H1 (cell line): ENCODE measurements at regions not wholly inside any gene's neighbourhood (a gene's known extent, or its start where the extent isn't known, plus 50 kb on each side); places are given as distances from the start of the nearest gene placed in this dataset.

Experiments
- CTCF ChIA-PET: fragments of 300-600 bp; sonication (Branson Sonifier 250); formaldehyde crosslinking; loops from one replicate; lab custom pipeline; 2021; ENCODE audit not compliant: partially characterized antibody; lab: Charles Lee
- POLR2A ChIA-PET: fragments of 300-600 bp; sonication (Branson Sonifier 250); formaldehyde crosslinking; loops from one replicate; lab custom pipeline; 2021; ENCODE audit warnings: inconsistent platforms; ENCODE audit not compliant: partially characterized antibody; lab: Charles Lee
- DNase-seq, 2 experiments: peaks; one replicate each; pipeline versions ENCODE4 v3.0.0 to v3.0.0-alpha.2; 2010 to 2022; ENCODE audit warnings: low spot score in 2 of 2, low read depth in 1 of 2, mixed read lengths in 1 of 2
- FAIRE-seq: peaks from 2 replicates; lab custom pipeline; 2011; peaks lifted over from hg19 to GRCh38; lab: Jason Lieb, UNC
- H2AFZ ChIP-seq: 2 replicates; pipeline ENCODE4 v1.8.1; 2012; ENCODE audit warnings: low read length, inconsistent platforms
- H2AK5ac ChIP-seq: 2 replicates; pipeline ENCODE4 v1.6.1; 2013; ENCODE audit warnings: low read depth, low read length
- H2BK120ac ChIP-seq: replicated peaks from 2 replicates; pipeline ENCODE3; 2013; ENCODE audit warnings: low read depth, low read length, inconsistent platforms
- H2BK12ac ChIP-seq: 2 replicates; pipeline ENCODE4 v1.6.1; 2013; ENCODE audit warnings: low read depth, low read length
- H2BK15ac ChIP-seq: 2 replicates; pipeline ENCODE4 v1.6.1; 2013; ENCODE audit warnings: low read length
- H2BK20ac ChIP-seq: 2 replicates; pipeline ENCODE4 v1.6.1; 2013; ENCODE audit warnings: low read length
- H2BK5ac ChIP-seq: 2 replicates; pipeline ENCODE4 v1.6.1; 2013; ENCODE audit warnings: low read depth, low read length
- H3K14ac ChIP-seq: 2 replicates; pipeline ENCODE4 v1.6.1; 2013; ENCODE audit warnings: inconsistent platforms; ENCODE audit not compliant: insufficient read length
- H3K18ac ChIP-seq: 2 replicates; pipeline ENCODE4 v1.6.1; 2013; ENCODE audit warnings: low read length; ENCODE audit errors: extremely low read depth
- H3K23ac ChIP-seq: 2 replicates; pipeline ENCODE4 v1.6.1; 2013; ENCODE audit warnings: inconsistent platforms; ENCODE audit not compliant: insufficient read length
- H3K23me2 ChIP-seq: 2 replicates; pipeline ENCODE4 v1.6.1; 2013; ENCODE audit warnings: low read depth, low read length
- H3K27ac ChIP-seq: 2 replicates; pipeline ENCODE4 v1.6.1; 2011; ENCODE audit warnings: low read depth, low read length, inconsistent platforms
- H3K27me3 ChIP-seq, 4 experiments: replicated peaks in 1 of 4; 1 replicate in 1 of 4; 2 replicates in 3 of 4; pipeline versions ENCODE4 v1.6.1 to v1.8.1; 2011 to 2013; ENCODE audit warnings: low read length in 3 of 4, mild to moderate bottlenecking in 3 of 4, inconsistent platforms in 2 of 4, mixed read lengths in 2 of 4, moderate library complexity in 1 of 4; ENCODE audit not compliant: control insufficient read depth in 3 of 4, insufficient read depth in 3 of 4; ENCODE audit errors: extremely low read depth in 1 of 4
- H3K36me3 ChIP-seq, 4 experiments: 2 replicates each; pipeline versions ENCODE4 v1.6.1 to v1.8.1; 2011 to 2013; ENCODE audit warnings: mild to moderate bottlenecking in 4 of 4, low read length in 3 of 4, moderate library complexity in 2 of 4, control low read depth in 1 of 4, inconsistent platforms in 1 of 4; ENCODE audit not compliant: insufficient read depth in 4 of 4, control insufficient read depth in 2 of 4
- H3K4ac ChIP-seq: replicated peaks from 2 replicates; pipeline ENCODE3; 2013; ENCODE audit warnings: low read length, low read depth, mixed read lengths, inconsistent platforms; ENCODE audit not compliant: insufficient read length
- H3K4me1 ChIP-seq, 4 experiments: replicated peaks in 1 of 4; 1 replicate in 1 of 4; 2 replicates in 3 of 4; pipeline versions ENCODE4 v1.6.1 to v1.8.1; 2011 to 2013; ENCODE audit warnings: low read length in 3 of 4, inconsistent platforms in 2 of 4, mixed read lengths in 1 of 4; ENCODE audit not compliant: insufficient read depth in 4 of 4, control insufficient read depth in 3 of 4
- H3K4me2 ChIP-seq, 2 experiments: 2 replicates each; pipeline versions ENCODE4 v1.6.1 to v1.8.1; 2011 to 2013; ENCODE audit warnings: low read depth in 2 of 2, low read length in 2 of 2, control low read depth in 1 of 2, inconsistent platforms in 1 of 2, mild to moderate bottlenecking in 1 of 2; ENCODE audit not compliant: insufficient read depth in 1 of 2
- H3K4me3 ChIP-seq, 4 experiments: fragments of 200-600, 300-600 bp in 1 of 4; sonication (generic), shearing (Covaris generic), sonication (Bioruptor Twin) in 1 of 4; 2 replicates each; pipeline versions ENCODE4 v1.5.1 to v1.8.1; 2011 to 2016; ENCODE audit warnings: low read length in 4 of 4, low read depth in 3 of 4, control low read depth in 2 of 4, inconsistent platforms in 2 of 4, mild to moderate bottlenecking in 2 of 4, mixed read lengths in 1 of 4, moderate library complexity in 1 of 4; ENCODE audit not compliant: insufficient read depth in 2 of 4; ENCODE audit errors: extremely low read depth in 1 of 4
- H3K56ac ChIP-seq: replicated peaks from 2 replicates; pipeline ENCODE3; 2013; ENCODE audit warnings: low read depth, mild to moderate bottlenecking, mixed read lengths, low read length, inconsistent platforms; ENCODE audit not compliant: insufficient read length
- H3K79me1 ChIP-seq: 2 replicates; pipeline ENCODE4 v1.6.1; 2013; ENCODE audit warnings: low read depth, low read length, control low read depth
- H3K79me2 ChIP-seq, 2 experiments: 2 replicates each; pipeline versions ENCODE4 v1.6.1 to v1.8.1; 2012 to 2013; ENCODE audit warnings: low read length in 2 of 2, mild to moderate bottlenecking in 2 of 2, inconsistent platforms in 1 of 2; ENCODE audit not compliant: insufficient read depth in 2 of 2, control insufficient read depth in 1 of 2
- H3K9ac ChIP-seq, 4 experiments: replicated peaks in 1 of 4; 1 replicate in 1 of 4; 2 replicates in 3 of 4; pipeline versions ENCODE4 v1.6.1 to v1.8.1; 2011 to 2013; ENCODE audit warnings: low read depth in 3 of 4, low read length in 3 of 4, control low read depth in 2 of 4, mild to moderate bottlenecking in 2 of 4, moderate library complexity in 2 of 4, inconsistent platforms in 1 of 4; ENCODE audit errors: extremely low read depth in 1 of 4
- H3K9me3 ChIP-seq, 2 experiments: 2 replicates each; pipeline versions ENCODE4 v1.6.1 to v1.8.1; 2012 to 2013; ENCODE audit warnings: mild to moderate bottlenecking in 2 of 2, moderate library complexity in 2 of 2, control low read depth in 1 of 2, inconsistent platforms in 1 of 2, low read depth in 1 of 2, low read length in 1 of 2, mixed read lengths in 1 of 2; ENCODE audit not compliant: insufficient read depth in 2 of 2
- H4K20me1 ChIP-seq, 2 experiments: replicated peaks in 1 of 2; 2 replicates each; pipeline versions ENCODE3 to v1.8.1; 2011 to 2013; ENCODE audit warnings: inconsistent platforms in 2 of 2, low read length in 2 of 2, mild to moderate bottlenecking in 1 of 2; ENCODE audit not compliant: insufficient read depth in 2 of 2, control insufficient read depth in 1 of 2
- H4K5ac ChIP-seq: 2 replicates; pipeline ENCODE4 v1.6.1; 2013; ENCODE audit warnings: low read length, low read depth, mixed read lengths, inconsistent platforms; ENCODE audit not compliant: insufficient read length
- H4K8ac ChIP-seq: 2 replicates; pipeline ENCODE4 v1.8.0; 2013; ENCODE audit warnings: mild to moderate bottlenecking, moderate library complexity, low read length, inconsistent platforms; ENCODE audit not compliant: insufficient read depth; ENCODE audit errors: extremely low read depth
- H4K91ac ChIP-seq: replicated peaks from 2 replicates; pipeline ENCODE3; 2013; ENCODE audit warnings: low read length, mixed read lengths, inconsistent platforms; ENCODE audit not compliant: insufficient read length
- EP300 ChIP-seq, 2 experiments: IDR thresholded peaks; 1 replicate in 1 of 2; 2 replicates in 1 of 2; pipeline ENCODE4 v1.6.1; 2011 to 2012; ENCODE audit warnings: low read depth in 2 of 2, low read length in 2 of 2, mild to moderate bottlenecking in 2 of 2, borderline replicate concordance in 1 of 2, inconsistent platforms in 1 of 2, moderate library complexity in 1 of 2
- FOSL1 ChIP-seq: IDR thresholded peaks from 2 replicates; pipeline ENCODE4 v1.6.1; 2011; ENCODE audit warnings: mild to moderate bottlenecking, low read depth, low read length, moderate library complexity; ENCODE audit not compliant: insufficient read depth
- GABPA ChIP-seq: IDR thresholded peaks from 2 replicates; pipeline ENCODE4 v1.6.1; 2011; ENCODE audit warnings: mild to moderate bottlenecking, low read length, moderate library complexity, borderline replicate concordance; ENCODE audit not compliant: insufficient read depth
- JUN ChIP-seq: IDR thresholded peaks from 2 replicates; pipeline ENCODE4 v1.6.1; 2011; ENCODE audit warnings: low read depth, mild to moderate bottlenecking, improper control_type of control experiment, low read length
- KDM5A ChIP-seq: fragments of 200-600 bp; IDR thresholded peaks from 2 replicates; pipeline ENCODE4 v1.7.1; 2012; ENCODE audit warnings: mild to moderate bottlenecking, low read length, inconsistent platforms, mixed read lengths
- PHF8 ChIP-seq: fragments of 200-600 bp; sonication (generic); conservative IDR thresholded peaks from 2 replicates; pipeline ENCODE4 v1.7.1; 2012; ENCODE audit warnings: low read depth, mild to moderate bottlenecking, inconsistent platforms, low read length, moderate library complexity
- SIRT6 ChIP-seq: IDR thresholded peaks from one replicate; pipeline ENCODE4 v1.7.1; 2012; ENCODE audit warnings: low read length, inconsistent platforms
- SIX5 ChIP-seq: IDR thresholded peaks from 2 replicates; pipeline ENCODE4 v1.6.1; 2011; ENCODE audit warnings: mild to moderate bottlenecking, low read depth, low read length
- SP2 ChIP-seq: IDR thresholded peaks from 2 replicates; pipeline ENCODE4 v1.6.1; 2012; ENCODE audit warnings: mild to moderate bottlenecking, low read length, inconsistent platforms
- SRF ChIP-seq: IDR thresholded peaks from 2 replicates; pipeline ENCODE4 v1.6.1; 2011; ENCODE audit warnings: mild to moderate bottlenecking, low read depth, low read length, moderate library complexity
- TAF7 ChIP-seq: optimal IDR thresholded peaks from 2 replicates; pipeline ENCODE3; 2011; ENCODE audit warnings: low read depth, mild to moderate bottlenecking, inconsistent platforms, low read length, moderate library complexity, borderline replicate concordance
- TBP ChIP-seq: IDR thresholded peaks from 2 replicates; pipeline ENCODE4 v1.6.1; 2011; ENCODE audit warnings: low read depth, low read length, improper control_type of control experiment
- TCF12 ChIP-seq: IDR thresholded peaks from 2 replicates; pipeline ENCODE4 v1.6.1; 2011; ENCODE audit warnings: low read depth, mild to moderate bottlenecking, low read length
- TEAD4 ChIP-seq: IDR thresholded peaks from 2 replicates; pipeline ENCODE4 v1.6.1; 2012; ENCODE audit warnings: low read depth, low read length, inconsistent platforms, mixed read lengths
- USF2 ChIP-seq: IDR thresholded peaks from 2 replicates; pipeline ENCODE4 v1.6.1; 2011; ENCODE audit warnings: low read length, improper control_type of control experiment
- WGBS, 2 experiments: shearing (Covaris generic) in 1 of 2; methylation state at CpG; one replicate each; pipeline versions ENCODE4 v1.1.6 to v1.1.7; 2013 to 2015; ENCODE audit warnings: low lambda C conversion rate in 2 of 2, mixed read lengths in 2 of 2, inconsistent platforms in 1 of 2, low coverage in 1 of 2, missing lambda C conversion rate in 1 of 2; ENCODE audit not compliant: insufficient replicate concordance in 2 of 2, insufficient coverage in 1 of 2, insufficient read length in 1 of 2; ENCODE audit errors: extremely low coverage in 1 of 2, missing lambda C conversion rate in 1 of 2; 5-methylcytosine and 5-hydroxymethylcytosine counted together

GRCh38 chr13:73288596-73288995, 229.8 kb downstream of the KLF5 start:
- Histone ChIP-seq H2BK15ac (no peak overlapping the region), H4K5ac (no peak overlapping the region), H3K79me1 (no peaks in the 10 kb centered on the region), H3K4me2 (no peak overlapping the region), H3K18ac (no peak overlapping the region), H4K91ac (no peak overlapping the region), H3K9me3 (no peaks in the 10 kb centered on the region), H2BK5ac (no peak overlapping the region), H2AK5ac (no peak overlapping the region), H2BK20ac (no peak overlapping the region), H3K27me3 (no peaks in the 10 kb centered on the region), H3K27ac (no peak overlapping the region), H3K4me3 (no peak overlapping the region), H3K36me3 (no peaks in the 10 kb centered on the region), H3K23ac (no peak overlapping the region), H3K23me2 (no peaks in the 10 kb centered on the region), H3K4ac (no peak overlapping the region), H2BK120ac (no peak overlapping the region), H3K14ac (no peak overlapping the region), H3K9ac (no peak overlapping the region), H4K8ac (no peak overlapping the region), H3K79me2 (no peaks in the 10 kb centered on the region), H2AFZ (no peak overlapping the region), H3K4me1 (no peaks in the 10 kb centered on the region), H2BK12ac (no peak overlapping the region)
- 88% methylated on average over 6 of the region's 6 CpGs; no CpG with 5 or more reads in 1 of the 2 experiments for WGBS, 2 experiments
- FAIRE-seq = no peak
- TF ChIP-seq SP2 (no peak), TCF12 (no peak), JUN (no peak), PHF8 (no peak), FOSL1 (no peak), GABPA (no peak), TEAD4 (no peak), USF2 (no peak), KDM5A (no peak), SIRT6 (no peak), SRF (no peak), TBP (no peak), TAF7 (no peak), EP300 (IDR thresholded peaks at IDR 0.05; ENCODE audit: borderline replicate concordance in 1 of 2, low read depth in 2 of 2, low read length in 2 of 2) (no peak), SIX5 (no peak)
- TF ChIP-seq, all 59 proteins: peak for 0
- Histone ChIP-seq H4K20me1 (no peaks in the 10 kb centered on the region), H3K56ac (no peak overlapping the region)
- no peak for DNase-seq
- POLR2A ChIA-PET = no interaction called here
- CTCF ChIA-PET = interaction anchor here (0.6 to 1.9 kb wide), 6 partner anchors 14 to 112 kb away, joined by 3 to 5 read pairs (median 4); no protein-coding TSS in a partner anchor
